ENCODE measurements at regions not wholly inside any gene's neighbourhood (a gene's known extent, or its start where the extent isn't known, plus 50 kb on each side); places are given as distances from the start of the nearest gene placed in this dataset.
A peak's percentile ranks its signal among the peaks of the same experiment; 100 is the strongest.

DNA sequence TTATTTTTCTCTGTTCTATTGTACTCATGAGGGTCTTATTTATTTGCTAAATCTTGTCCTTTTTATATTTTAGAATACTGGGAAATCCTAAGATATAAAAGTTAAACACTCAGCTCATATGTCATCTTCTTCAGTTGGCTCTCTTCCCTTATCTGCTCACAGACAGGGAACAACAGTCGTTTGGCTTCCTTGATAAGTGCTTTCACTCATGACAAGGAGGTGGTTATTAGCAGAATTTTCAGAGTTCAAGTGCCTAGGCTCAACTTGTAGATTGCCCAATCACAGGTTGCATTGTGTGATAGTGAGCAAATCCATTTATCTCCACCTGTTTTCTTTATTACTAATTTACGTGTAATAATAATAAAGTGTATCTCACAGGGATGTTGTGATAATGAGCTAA, 620.3 kb upstream of the PCDH20 start:
- POLR2A ChIA-PET (ENCODE audit: unreplicated experiment), result no interaction called here
- Histone ChIP-seq H2AK5ac (ENCODE audit: low read depth, low read length) (no peak overlapping the region), H2AFZ (replicated peaks; ENCODE audit: low read length, poor library complexity) (no peak overlapping the region), H3K4me3 (ENCODE audit: insufficient read depth, low read depth, low read length) (no peak overlapping the region), H3K36me3 (ENCODE audit: control insufficient read depth, insufficient read depth, low read length) (no peaks in the 10 kb centered on the region), H4K8ac (ENCODE audit: low read depth in 2 of 2, low read length in 2 of 2) (no peak overlapping the region), H3K27ac (ENCODE audit: insufficient read depth, low read length) (no peak overlapping the region), H3K14ac (replicated peaks; ENCODE audit: low read depth, low read length) (no peak overlapping the region), H4K20me1 (ENCODE audit: insufficient read depth, low read length) (no peaks in the 10 kb centered on the region), H3K9ac (ENCODE audit: low read depth, low read length) (no peak overlapping the region), H3K9me1 (ENCODE audit: insufficient read depth, low read length) (no peaks in the 10 kb centered on the region), H3K4me2 (ENCODE audit: low read depth, low read length) (no peak overlapping the region), H2BK20ac (ENCODE audit: low read depth, low read length) (no peak overlapping the region), H3K27me3 (ENCODE audit: control insufficient read depth, insufficient read depth, low read length) (no peaks in the 10 kb centered on the region), H3K23ac (ENCODE audit: low read depth, low read length) (no peak overlapping the region), H3K9me3 (ENCODE audit: control insufficient read depth, insufficient read depth, low read length) (no peaks in the 10 kb centered on the region), H2AK9ac (replicated peaks; ENCODE audit: low read depth, low read length, poor library complexity) (no peak overlapping the region), H4K5ac (ENCODE audit: low read depth, low read length) (no peak overlapping the region), H3K79me1 (ENCODE audit: low read depth in 1 of 2, low read length in 2 of 2) (no peaks in the 10 kb centered on the region), H2BK15ac (ENCODE audit: low read depth, low read length) (no peak overlapping the region), H3K18ac (ENCODE audit: low read depth, low read length) (no peak overlapping the region), H3K4me1 (ENCODE audit: control insufficient read depth, insufficient read depth, low read length) (no peaks in the 10 kb centered on the region), H2BK120ac (ENCODE audit: low read depth, low read length) (no peak overlapping the region), H3K4ac (ENCODE audit: low read depth, low read length) (no peak overlapping the region), H4K91ac (ENCODE audit: insufficient read depth, low read depth, low read length) (no peak overlapping the region), H2BK5ac (ENCODE audit: low read depth, low read length, poor library complexity, severe bottlenecking) (no peak overlapping the region), H3K56ac (ENCODE audit: extremely low read depth, insufficient read depth, low read length) (no peak overlapping the region)
- intact Hi-C loops (cut with micrococcal nuclease), result no loop called here
- ATAC-seq (ENCODE audit: low read depth) (no peak), DNase-seq (no peak)
- BruUV-seq (replicated peaks), result no TSS peak
- dilution Hi-C loops (cut with HindIII; ENCODE audit: low sequenced_read_pairs, unreplicated experiment), result no loop called here
- CTCF ChIA-PET, result no interaction called here
- in situ Hi-C loops (cut with MboI; ENCODE audit: low sequenced_read_pairs), result no loop called here
- WGBS, 2 experiments (ENCODE audit: extremely low coverage in 2 of 2, insufficient read length in 1 of 2), result no CpG with 5 or more reads among the region's 2 CpGs
- TF ChIP-seq RFX5 (IDR thresholded peaks at IDR 0.05; ENCODE audit: low read depth, low read length) (no peak), CEBPB (IDR thresholded peaks at IDR 0.05; ENCODE audit: low read depth, low read length) (0 out of 2 replicates have a peak, but pooled peaks have one; percentile 1), RCOR1 (IDR thresholded peaks at IDR 0.05; ENCODE audit: insufficient replicate concordance, low read length) (no peak)
